ENCODE measurements at regions not wholly inside any gene's neighbourhood (a gene's known extent, or its start where the extent isn't known, plus 50 kb on each side); places are given as distances from the start of the nearest gene placed in this dataset.

DNA sequence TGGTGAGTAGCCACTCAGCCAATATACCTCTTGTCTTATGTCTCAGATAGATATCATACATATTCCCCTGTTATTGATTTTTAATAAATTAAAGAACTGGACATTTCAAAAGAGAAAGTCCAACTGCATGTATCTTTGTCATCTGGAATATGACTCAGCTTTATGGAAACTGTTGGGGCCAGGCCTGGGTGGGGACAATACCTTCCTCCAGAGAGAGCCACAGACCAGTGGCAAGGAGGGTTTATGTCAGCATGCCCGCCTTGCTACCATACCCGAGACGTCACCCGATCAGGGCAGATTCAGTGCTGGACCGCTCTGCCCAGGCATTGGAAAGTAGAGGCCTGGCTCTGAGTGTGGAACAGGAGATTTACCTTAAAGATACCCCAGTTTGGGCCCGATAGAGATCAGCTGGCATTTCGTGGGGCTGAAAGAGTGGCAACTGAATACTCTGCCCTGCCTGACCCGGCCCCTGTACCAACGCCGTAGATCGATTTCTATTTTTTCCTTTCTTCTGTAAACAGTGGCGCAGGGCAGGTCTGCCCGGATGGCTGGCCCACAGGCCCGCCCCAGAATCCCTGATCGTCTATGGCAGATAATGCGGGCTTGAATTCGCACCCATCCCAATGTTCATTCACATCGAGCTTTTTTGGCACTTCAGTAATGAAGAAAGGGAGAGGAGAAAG, 158.6 kb downstream of the SALL1 start:
- TF ChIP-seq, protein P1, sequence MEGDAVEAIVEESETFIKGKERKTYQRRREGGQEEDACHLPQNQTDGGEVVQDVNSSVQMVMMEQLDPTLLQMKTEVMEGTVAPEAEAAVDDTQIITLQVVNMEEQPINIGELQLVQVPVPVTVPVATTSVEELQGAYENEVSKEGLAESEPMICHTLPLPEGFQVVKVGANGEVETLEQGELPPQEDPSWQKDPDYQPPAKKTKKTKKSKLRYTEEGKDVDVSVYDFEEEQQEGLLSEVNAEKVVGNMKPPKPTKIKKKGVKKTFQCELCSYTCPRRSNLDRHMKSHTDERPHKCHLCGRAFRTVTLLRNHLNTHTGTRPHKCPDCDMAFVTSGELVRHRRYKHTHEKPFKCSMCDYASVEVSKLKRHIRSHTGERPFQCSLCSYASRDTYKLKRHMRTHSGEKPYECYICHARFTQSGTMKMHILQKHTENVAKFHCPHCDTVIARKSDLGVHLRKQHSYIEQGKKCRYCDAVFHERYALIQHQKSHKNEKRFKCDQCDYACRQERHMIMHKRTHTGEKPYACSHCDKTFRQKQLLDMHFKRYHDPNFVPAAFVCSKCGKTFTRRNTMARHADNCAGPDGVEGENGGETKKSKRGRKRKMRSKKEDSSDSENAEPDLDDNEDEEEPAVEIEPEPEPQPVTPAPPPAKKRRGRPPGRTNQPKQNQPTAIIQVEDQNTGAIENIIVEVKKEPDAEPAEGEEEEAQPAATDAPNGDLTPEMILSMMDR (conservative IDR thresholded peaks at IDR 0.05; ENCODE audit: low read length) = no peak
- no peak overlapping the region for H3K4me2 ChIP-seq (ENCODE audit: low read length)
- no peaks in the 10 kb centered on the region for H3K36me3 ChIP-seq (ENCODE audit: insufficient read depth, low read length)
- no peak overlapping the region for H3K4me3 ChIP-seq (ENCODE audit: low read depth, low read length, poor library complexity, severe bottlenecking)
- H3K79me2 ChIP-seq (ENCODE audit: insufficient read depth, low read depth, low read length) = no peaks in the 10 kb centered on the region
- no peak overlapping the region for H2AFZ ChIP-seq (ENCODE audit: low read length)
- POLR2A ChIA-PET = no interaction called here
- no peaks in the 10 kb centered on the region for H3K9me2 ChIP-seq (ENCODE audit: insufficient read depth, low read length)
- H3K27ac ChIP-seq (ENCODE audit: low read depth, low read length, poor library complexity, severe bottlenecking) = no peak overlapping the region
- no peaks in the 10 kb centered on the region for H3K9me3 ChIP-seq (ENCODE audit: low read length)
- H3K4me1 ChIP-seq (ENCODE audit: insufficient read depth, low read length, poor library complexity, severe bottlenecking) = peaks cover 29% of the 10 kb centered on the region
- intact Hi-C loops (cut with micrococcal nuclease; ENCODE audit: unreplicated experiment) = no loop called here
- DNase-seq (ENCODE audit: low spot score) = no peak
- no TSS peak for BruUV-seq (replicated peaks)
- no peaks in the 10 kb centered on the region for H4K20me1 ChIP-seq (ENCODE audit: insufficient read depth, low read length)
- CTCF ChIA-PET (ENCODE audit: unreplicated experiment) = no interaction called here

DNA sequence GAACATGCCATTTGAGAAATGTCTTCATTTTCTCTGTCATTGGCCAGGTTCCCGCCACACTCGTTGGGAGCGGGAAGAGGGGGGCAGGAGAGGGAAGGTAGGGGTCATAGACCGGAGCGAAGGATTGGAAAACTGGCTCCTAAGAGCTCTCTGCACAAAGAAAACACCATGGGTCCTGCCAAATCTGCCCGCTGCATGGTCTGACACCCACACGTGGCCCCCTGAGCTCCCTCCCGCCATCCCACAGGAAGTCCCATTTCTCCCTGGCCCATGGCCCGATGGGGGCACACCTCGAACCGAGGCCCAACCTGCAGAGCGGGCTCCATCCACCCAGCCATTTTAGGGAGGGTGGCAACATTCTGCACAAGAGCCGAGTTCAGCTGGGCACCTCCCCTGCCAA, 159.6 kb downstream of the SALL1 start:
- H3K9me3 ChIP-seq (ENCODE audit: low read length) = no peaks in the 10 kb centered on the region
- TF ChIP-seq EZH2phosphoT487 (IDR thresholded peaks at IDR 0.05; ENCODE audit: borderline replicate concordance, low read depth, low read length) = no peak
- TF ChIP-seq, protein P1 (conservative IDR thresholded peaks at IDR 0.05; ENCODE audit: low read length) = no peak
- no peak overlapping the region for H3K27ac ChIP-seq (ENCODE audit: low read depth, low read length, poor library complexity, severe bottlenecking)
- POLR2A ChIA-PET = no interaction called here
- DNase-seq (ENCODE audit: low spot score) = no peak
- H3K4me3 ChIP-seq (ENCODE audit: low read depth, low read length, poor library complexity, severe bottlenecking) = no peak overlapping the region
- no peaks in the 10 kb centered on the region for H3K79me2 ChIP-seq (ENCODE audit: insufficient read depth, low read depth, low read length)
- no peaks in the 10 kb centered on the region for H3K9me2 ChIP-seq (ENCODE audit: insufficient read depth, low read length)
- CTCF ChIA-PET (ENCODE audit: unreplicated experiment) = no interaction called here
- H3K4me1 ChIP-seq (ENCODE audit: insufficient read depth, low read length, poor library complexity, severe bottlenecking) = peaks cover 29% of the 10 kb centered on the region
- H3K4me2 ChIP-seq (ENCODE audit: low read length) = no peak overlapping the region
- no TSS peak for BruUV-seq (replicated peaks)
- no peaks in the 10 kb centered on the region for H3K36me3 ChIP-seq (ENCODE audit: insufficient read depth, low read length)
- intact Hi-C loops (cut with micrococcal nuclease; ENCODE audit: unreplicated experiment) = no loop called here
- H2AFZ ChIP-seq (ENCODE audit: low read length) = no peak overlapping the region
- H4K20me1 ChIP-seq (ENCODE audit: insufficient read depth, low read length) = no peaks in the 10 kb centered on the region

DNA sequence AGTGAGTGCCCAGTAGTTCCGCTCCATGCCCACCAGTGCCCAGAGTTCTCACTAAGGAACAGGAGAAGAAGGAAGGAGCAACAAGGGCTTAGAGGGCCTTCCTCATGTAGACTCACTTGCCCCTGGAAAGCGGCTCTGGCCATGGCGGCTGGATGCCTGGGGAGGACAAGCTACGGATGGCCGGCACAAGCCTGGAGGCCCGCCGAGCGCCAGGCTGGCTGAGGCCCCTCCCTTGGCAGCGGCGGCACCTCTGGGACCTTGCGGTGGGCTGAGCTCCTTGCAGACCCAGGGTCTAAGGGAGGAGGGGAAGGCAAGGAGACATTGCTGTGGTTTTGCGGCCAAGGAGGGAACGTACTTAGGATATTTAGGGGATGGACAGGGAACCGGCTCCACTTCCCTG, 160.1 kb downstream of the SALL1 start:
- no peaks in the 10 kb centered on the region for H3K36me3 ChIP-seq (ENCODE audit: insufficient read depth, low read length)
- ChIA-PET CTCF (ENCODE audit: unreplicated experiment) (no interaction called here), POLR2A (no interaction called here)
- no peaks in the 10 kb centered on the region for H3K9me3 ChIP-seq (ENCODE audit: low read length)
- no peak overlapping the region for H3K4me2 ChIP-seq (ENCODE audit: low read length)
- no peaks in the 10 kb centered on the region for H3K79me2 ChIP-seq (ENCODE audit: insufficient read depth, low read depth, low read length)
- no peaks in the 10 kb centered on the region for H4K20me1 ChIP-seq (ENCODE audit: insufficient read depth, low read length)
- no TSS peak for BruUV-seq (replicated peaks)
- peaks cover 31% of the 10 kb centered on the region for H3K4me1 ChIP-seq (ENCODE audit: insufficient read depth, low read length, poor library complexity, severe bottlenecking)
- H3K9me2 ChIP-seq (ENCODE audit: insufficient read depth, low read length) = no peaks in the 10 kb centered on the region
- no peak overlapping the region for H2AFZ ChIP-seq (ENCODE audit: low read length)
- no peak for DNase-seq (ENCODE audit: low spot score)
- no peak for TF ChIP-seq EZH2phosphoT487 (IDR thresholded peaks at IDR 0.05; ENCODE audit: borderline replicate concordance, low read depth, low read length)
- TF ChIP-seq, protein P1 (conservative IDR thresholded peaks at IDR 0.05; ENCODE audit: low read length) = no peak
- intact Hi-C loops (cut with micrococcal nuclease; ENCODE audit: unreplicated experiment) = no loop called here
- no peak overlapping the region for H3K4me3 ChIP-seq (ENCODE audit: low read depth, low read length, poor library complexity, severe bottlenecking)
- H3K27ac ChIP-seq (ENCODE audit: low read depth, low read length, poor library complexity, severe bottlenecking) = no peak overlapping the region
